T-helper 1 cell (primary cell): ENCODE measurements at regions not wholly inside any gene's neighbourhood (a gene's known extent, or its start where the extent isn't known, plus 50 kb on each side); places are given as distances from the start of the nearest gene placed in this dataset.

ENCODE experiments used
- DNase-seq, 5 donors: peaks; one replicate each; pipeline ENCODE4 v3.0.0-alpha.2; 2012 to 2020

GRCh38 chr11:92846491-92847125 lies 122.8 kb upstream of the MTNR1B start:
- DNase-seq, result no peak

GRCh38 chr11:92848578-92848977 lies 120.9 kb upstream of the MTNR1B start:
- DNase-seq, result no peak

GRCh38 chr11:92850296-92850826 lies 119.1 kb upstream of the MTNR1B start:
- no peak for DNase-seq

GRCh38 chr11:92852229-92852628 lies 117.2 kb upstream of the MTNR1B start:
- no peak for DNase-seq

GRCh38 chr11:92852946-92853345 lies 116.5 kb upstream of the MTNR1B start:
- DNase-seq, result no peak

GRCh38 chr11:92854162-92854561 lies 115.3 kb upstream of the MTNR1B start:
- DNase-seq, result no peak

- DNase-seq, result no peak
Measured at GRCh38 chr11:92854952-92855351, 114.5 kb upstream of the MTNR1B start.

GRCh38 chr11:92855607-92856405 lies 113.6 kb upstream of the MTNR1B start:
- DNase-seq, result no peak

- no peak for DNase-seq
Measured at GRCh38 chr11:92857407-92857806, 112.0 kb upstream of the MTNR1B start.

GRCh38 chr11:92859156-92859690 lies 110.2 kb upstream of the MTNR1B start:
- no peak for DNase-seq

GRCh38 chr11:92861634-92862033 lies 107.8 kb upstream of the MTNR1B start:
- DNase-seq, result no peak

- DNase-seq, result no peak
Measured at GRCh38 chr11:92865352-92865751, 104.1 kb upstream of the MTNR1B start.

- DNase-seq, result no peak
Measured at GRCh38 chr11:92866679-92867282, 102.7 kb upstream of the MTNR1B start.

- no peak for DNase-seq
Measured at GRCh38 chr11:92867913-92868619, 101.4 kb upstream of the MTNR1B start.

- DNase-seq, result no peak
Measured at GRCh38 chr11:92869716-92870115, 99.7 kb upstream of the MTNR1B start.

- DNase-seq, result no peak
Measured at GRCh38 chr11:92870196-92870832, 99.1 kb upstream of the MTNR1B start.

- DNase-seq, result no peak
Measured at GRCh38 chr11:92873551-92873950, 95.9 kb upstream of the MTNR1B start.

GRCh38 chr11:92875473-92875872 lies 94.0 kb upstream of the MTNR1B start:
- no peak for DNase-seq

- no peak for DNase-seq
Measured at GRCh38 chr11:92879086-92879485, 90.4 kb upstream of the MTNR1B start.

- DNase-seq, result no peak
Measured at GRCh38 chr11:92880381-92880780, 89.1 kb upstream of the MTNR1B start.

GRCh38 chr11:92881940-92882450 lies 87.5 kb upstream of the MTNR1B start:
- no peak for DNase-seq
